Neutrophil (primary cell): ENCODE measurements at regions not wholly inside any gene's neighbourhood (a gene's known extent, or its start where the extent isn't known, plus 50 kb on each side); places are given as distances from the start of the nearest gene placed in this dataset.

Experiments used
- H3K27ac ChIP-seq: fragments of 200-600 bp; sonication (generic); 2 replicates; pipeline ENCODE4 v1.5.1; 2016; ENCODE audit warnings: mild to moderate bottlenecking, moderate library complexity
- H3K27me3 ChIP-seq: fragments of 200-600 bp; sonication (generic); 2 replicates; pipeline ENCODE4 v1.6.0; 2016; ENCODE audit warnings: mild to moderate bottlenecking
- H3K36me3 ChIP-seq: fragments of 200-600 bp; sonication (generic); 2 replicates; pipeline ENCODE4 v1.5.1; 2017
- H3K4me1 ChIP-seq, 2 experiments: fragments of 200-600 bp in 1 of 2; sonication (generic) in 1 of 2; 1 replicate in 1 of 2; 2 replicates in 1 of 2; pipeline versions ENCODE4 v1.5.1 to v1.6.1; 2013 to 2016; ENCODE audit warnings: low read depth in 1 of 2, low read length in 1 of 2, mild to moderate bottlenecking in 1 of 2, moderate library complexity in 1 of 2; ENCODE audit not compliant: control insufficient read depth in 1 of 2, insufficient read depth in 1 of 2
- H3K4me3 ChIP-seq, 2 experiments: fragments of 200-600 bp in 1 of 2; sonication (generic) in 1 of 2; 1 replicate in 1 of 2; 2 replicates in 1 of 2; pipeline ENCODE4 v1.5.1; 2013 to 2016; ENCODE audit warnings: low read depth in 1 of 2, low read length in 1 of 2, mild to moderate bottlenecking in 1 of 2, moderate library complexity in 1 of 2
- H3K9me3 ChIP-seq: fragments of 200-600 bp; sonication (generic); 2 replicates; pipeline ENCODE4 v1.5.1; 2016
- CTCF ChIP-seq: fragments of 200-600 bp; sonication (generic); IDR thresholded peaks from 2 replicates; pipeline ENCODE4 v1.5.1; 2016; ENCODE audit warnings: antibody characterized with exemption

- Histone ChIP-seq H3K27ac (no peak overlapping the region), H3K9me3 (no peaks in the 10 kb centered on the region), H3K27me3 (no peaks in the 10 kb centered on the region), H3K4me3 (no peak overlapping the region), H3K4me1 (no peaks in the 10 kb centered on the region), H3K36me3 (no peaks in the 10 kb centered on the region)
- no peak for TF ChIP-seq CTCF
Observed at GRCh38 chr12:100675432-100675831, 101.9 kb downstream of the GAS2L3 start.

- Histone ChIP-seq H3K36me3 (no peaks in the 10 kb centered on the region), H3K4me3 (no peak overlapping the region), H3K4me1 (no peaks in the 10 kb centered on the region), H3K27ac (no peak overlapping the region), H3K9me3 (no peaks in the 10 kb centered on the region), H3K27me3 (no peaks in the 10 kb centered on the region)
- no peak for TF ChIP-seq CTCF
Observed at GRCh38 chr12:100681074-100681473, 107.6 kb downstream of the GAS2L3 start.

GRCh38 chr12:100682178-100682577, 108.7 kb downstream of the GAS2L3 start:
- Histone ChIP-seq H3K36me3 (no peaks in the 10 kb centered on the region), H3K4me3 (no peak overlapping the region), H3K27ac (no peak overlapping the region), H3K4me1 (no peaks in the 10 kb centered on the region), H3K27me3 (no peaks in the 10 kb centered on the region), H3K9me3 (no peaks in the 10 kb centered on the region)
- no peak for TF ChIP-seq CTCF

GRCh38 chr12:100687686-100688085, 106.9 kb upstream of the ANO4 start:
- no peaks in the 10 kb centered on the region for H3K27me3 ChIP-seq
- peaks cover 0 to 7% of the 10 kb centered on the region in 2 experiments for H3K4me1 ChIP-seq
- H3K27ac ChIP-seq = no peak overlapping the region
- H3K36me3 ChIP-seq = no peaks in the 10 kb centered on the region
- no peak overlapping the region for H3K4me3 ChIP-seq
- H3K9me3 ChIP-seq = no peaks in the 10 kb centered on the region
- TF ChIP-seq CTCF = no peak

GRCh38 chr12:100688451-100688864, 106.1 kb upstream of the ANO4 start:
- Histone ChIP-seq H3K9me3 (no peaks in the 10 kb centered on the region), H3K36me3 (no peaks in the 10 kb centered on the region), H3K27ac (no peak overlapping the region)

More at GRCh38 chr12:100688451-100688864, 106.1 kb upstream of the ANO4 start:
- Histone ChIP-seq H3K4me3 (no peak overlapping the region), H3K4me1 (peaks cover 0 to 7% of the 10 kb centered on the region in 2 experiments), H3K27me3 (no peaks in the 10 kb centered on the region)
- no peak for TF ChIP-seq CTCF
